ENCODE measurements at regions not wholly inside any gene's neighbourhood (a gene's known extent, or its start where the extent isn't known, plus 50 kb on each side); places are given as distances from the start of the nearest gene placed in this dataset.

- Mint-ChIP-seq H3K4me3 (no peak overlapping the region), H3K27me3 (ENCODE audit: insufficient read depth) (peaks cover 3% of the 10 kb centered on the region), H3K9me3 (no peaks in the 10 kb centered on the region), H3K27ac (no peak overlapping the region), H3K4me1 (ENCODE audit: low read depth) (no peaks in the 10 kb centered on the region), H3K36me3 (ENCODE audit: low read depth) (no peaks in the 10 kb centered on the region)
- DNase-seq (ENCODE audit: low spot score) = no peak
- intact Hi-C loops (cut with micrococcal nuclease) = no loop called here
Measured at GRCh38 chr4:174144106-174144505, 139.4 kb downstream of the FBXO8 start.

GRCh38 chr4:174141876-174142275 lies 141.6 kb downstream of the FBXO8 start:
- intact Hi-C loops (cut with micrococcal nuclease) = no loop called here
- no peak for DNase-seq (ENCODE audit: low spot score)
- H3K27ac Mint-ChIP-seq = no peak overlapping the region
- no peaks in the 10 kb centered on the region for H3K36me3 Mint-ChIP-seq (ENCODE audit: low read depth)
- no peaks in the 10 kb centered on the region for H3K9me3 Mint-ChIP-seq
- H3K27me3 Mint-ChIP-seq (ENCODE audit: insufficient read depth) = peaks cover 2% of the 10 kb centered on the region
- H3K4me1 Mint-ChIP-seq (ENCODE audit: low read depth) = no peaks in the 10 kb centered on the region
- H3K4me3 Mint-ChIP-seq = no peak overlapping the region

- Mint-ChIP-seq H3K9me3 (no peaks in the 10 kb centered on the region), H3K4me3 (no peak overlapping the region), H3K4me1 (ENCODE audit: low read depth) (no peaks in the 10 kb centered on the region), H3K27ac (no peak overlapping the region), H3K27me3 (ENCODE audit: insufficient read depth) (no peaks in the 10 kb centered on the region), H3K36me3 (ENCODE audit: low read depth) (no peaks in the 10 kb centered on the region)
- no peak for DNase-seq (ENCODE audit: low spot score)
- intact Hi-C loops (cut with micrococcal nuclease) = no loop called here
Measured at GRCh38 chr4:174138616-174139015, 144.9 kb downstream of the FBXO8 start.

- intact Hi-C loops (cut with micrococcal nuclease) = no loop called here
- no peak for DNase-seq (ENCODE audit: low spot score)
- Mint-ChIP-seq H3K4me3 (no peak overlapping the region), H3K36me3 (ENCODE audit: low read depth) (no peaks in the 10 kb centered on the region), H3K27me3 (ENCODE audit: insufficient read depth) (no peaks in the 10 kb centered on the region), H3K27ac (no peak overlapping the region), H3K9me3 (no peaks in the 10 kb centered on the region), H3K4me1 (ENCODE audit: low read depth) (no peaks in the 10 kb centered on the region)
Measured at GRCh38 chr4:174137698-174138097, 145.8 kb downstream of the FBXO8 start.

GRCh38 chr4:174135936-174136406 lies 147.5 kb downstream of the FBXO8 start:
- Mint-ChIP-seq H3K4me3 (no peak overlapping the region), H3K4me1 (ENCODE audit: low read depth) (no peaks in the 10 kb centered on the region), H3K27me3 (ENCODE audit: insufficient read depth) (no peaks in the 10 kb centered on the region), H3K27ac (no peak overlapping the region), H3K36me3 (ENCODE audit: low read depth) (no peaks in the 10 kb centered on the region), H3K9me3 (no peaks in the 10 kb centered on the region)
- DNase-seq (ENCODE audit: low spot score) = no peak
- intact Hi-C loops (cut with micrococcal nuclease) = no loop called here

GRCh38 chr4:174135530-174135929 lies 147.9 kb downstream of the FBXO8 start:
- Mint-ChIP-seq H3K9me3 (no peaks in the 10 kb centered on the region), H3K27ac (no peak overlapping the region)

GRCh38 chr4:174134361-174134760 lies 149.1 kb downstream of the FBXO8 start:
- H3K9me3 Mint-ChIP-seq = no peaks in the 10 kb centered on the region
- intact Hi-C loops (cut with micrococcal nuclease) = no loop called here
- no peak overlapping the region for H3K27ac Mint-ChIP-seq
- DNase-seq (ENCODE audit: low spot score) = no peak
- no peaks in the 10 kb centered on the region for H3K36me3 Mint-ChIP-seq (ENCODE audit: low read depth)
- no peak overlapping the region for H3K4me3 Mint-ChIP-seq
- no peaks in the 10 kb centered on the region for H3K4me1 Mint-ChIP-seq (ENCODE audit: low read depth)
- no peaks in the 10 kb centered on the region for H3K27me3 Mint-ChIP-seq (ENCODE audit: insufficient read depth)

More at GRCh38 chr4:174135530-174135929, 147.9 kb downstream of the FBXO8 start:
- DNase-seq (ENCODE audit: low spot score) = no peak
- Mint-ChIP-seq H3K27me3 (ENCODE audit: insufficient read depth) (no peaks in the 10 kb centered on the region), H3K4me1 (ENCODE audit: low read depth) (no peaks in the 10 kb centered on the region), H3K36me3 (ENCODE audit: low read depth) (no peaks in the 10 kb centered on the region), H3K4me3 (no peak overlapping the region)
- intact Hi-C loops (cut with micrococcal nuclease) = no loop called here

GRCh38 chr4:174133551-174133950 lies 149.9 kb downstream of the FBXO8 start:
- Mint-ChIP-seq H3K4me3 (no peak overlapping the region), H3K27me3 (ENCODE audit: insufficient read depth) (no peaks in the 10 kb centered on the region), H3K4me1 (ENCODE audit: low read depth) (no peaks in the 10 kb centered on the region), H3K27ac (no peak overlapping the region), H3K36me3 (ENCODE audit: low read depth) (no peaks in the 10 kb centered on the region), H3K9me3 (no peaks in the 10 kb centered on the region)
- intact Hi-C loops (cut with micrococcal nuclease) = no loop called here
- no peak for DNase-seq (ENCODE audit: low spot score)

- no peak overlapping the region for H3K27ac Mint-ChIP-seq
- H3K4me1 Mint-ChIP-seq (ENCODE audit: low read depth) = no peaks in the 10 kb centered on the region
- no peak for DNase-seq (ENCODE audit: low spot score)
- H3K4me3 Mint-ChIP-seq = no peak overlapping the region
- no peaks in the 10 kb centered on the region for H3K36me3 Mint-ChIP-seq (ENCODE audit: low read depth)
- H3K9me3 Mint-ChIP-seq = no peaks in the 10 kb centered on the region
- no peaks in the 10 kb centered on the region for H3K27me3 Mint-ChIP-seq (ENCODE audit: insufficient read depth)
- intact Hi-C loops (cut with micrococcal nuclease) = no loop called here
Measured at GRCh38 chr4:174131901-174132300, 151.6 kb downstream of the FBXO8 start.

- Mint-ChIP-seq H3K4me1 (ENCODE audit: low read depth) (peaks cover 5% of the 10 kb centered on the region), H3K27me3 (ENCODE audit: insufficient read depth) (peaks cover 27% of the 10 kb centered on the region), H3K9me3 (no peaks in the 10 kb centered on the region), H3K36me3 (ENCODE audit: low read depth) (no peaks in the 10 kb centered on the region), H3K27ac (no peak overlapping the region), H3K4me3 (no peak overlapping the region)
- intact Hi-C loops (cut with micrococcal nuclease) = no loop called here
- no peak for DNase-seq (ENCODE audit: low spot score)
Measured at GRCh38 chr4:174122705-174123104, 160.8 kb downstream of the FBXO8 start.

- Mint-ChIP-seq H3K36me3 (ENCODE audit: low read depth) (no peaks in the 10 kb centered on the region), H3K27me3 (ENCODE audit: insufficient read depth) (peaks cover 33% of the 10 kb centered on the region), H3K4me3 (no peak overlapping the region), H3K9me3 (no peaks in the 10 kb centered on the region), H3K4me1 (ENCODE audit: low read depth) (peaks cover 5% of the 10 kb centered on the region), H3K27ac (no peak overlapping the region)
- intact Hi-C loops (cut with micrococcal nuclease) = loop anchor here (1.0 kb wide), 1 partner anchor 614 kb away; no protein-coding TSS in a partner anchor
- DNase-seq (ENCODE audit: low spot score) = no peak
Measured at GRCh38 chr4:174120446-174121295, 162.8 kb downstream of the FBXO8 start.

GRCh38 chr4:174119830-174120229 lies 163.6 kb downstream of the FBXO8 start:
- no peak overlapping the region for H3K4me3 Mint-ChIP-seq
- intact Hi-C loops (cut with micrococcal nuclease) = loop anchor here (1.0 kb wide), 1 partner anchor 614 kb away; no protein-coding TSS in a partner anchor
- no peaks in the 10 kb centered on the region for H3K9me3 Mint-ChIP-seq
- no peaks in the 10 kb centered on the region for H3K36me3 Mint-ChIP-seq (ENCODE audit: low read depth)
- no peak overlapping the region for H3K27ac Mint-ChIP-seq
- peaks cover 5% of the 10 kb centered on the region for H3K4me1 Mint-ChIP-seq (ENCODE audit: low read depth)
- peaks cover 31% of the 10 kb centered on the region for H3K27me3 Mint-ChIP-seq (ENCODE audit: insufficient read depth)
- DNase-seq (ENCODE audit: low spot score) = no peak

- DNase-seq (ENCODE audit: low spot score) = no peak
- peaks cover 30% of the 10 kb centered on the region for H3K27me3 Mint-ChIP-seq (ENCODE audit: insufficient read depth)
- H3K4me3 Mint-ChIP-seq = no peak overlapping the region
- no peak overlapping the region for H3K27ac Mint-ChIP-seq
- no peaks in the 10 kb centered on the region for H3K9me3 Mint-ChIP-seq
- intact Hi-C loops (cut with micrococcal nuclease) = no loop called here
- H3K36me3 Mint-ChIP-seq (ENCODE audit: low read depth) = no peaks in the 10 kb centered on the region
- peaks cover 5% of the 10 kb centered on the region for H3K4me1 Mint-ChIP-seq (ENCODE audit: low read depth)
Measured at GRCh38 chr4:174119051-174119450, 164.4 kb downstream of the FBXO8 start.
